GM19452 (cell line): ENCODE measurements at regions not wholly inside any gene's neighbourhood (a gene's known extent, or its start where the extent isn't known, plus 50 kb on each side); places are given as distances from the start of the nearest gene placed in this dataset.
"Not testable (repeated sequence)": the region's sequence is repeated elsewhere in the genome, so short reads cannot be mapped to it uniquely, and the experiment has no call there.

Experiments
- ATAC-seq: cut with Tn5 transposase; IDR thresholded peaks from one replicate; pipeline ENCODE4 v1.9.1; 2021; ENCODE audit not compliant: unreplicated experiment

GRCh38 chr7:6882321-6882721, 56.2 kb upstream of the CCZ1B start:
- ATAC-seq, result not testable (repeated sequence)

GRCh38 chr7:6883756-6884155, 57.7 kb upstream of the CCZ1B start:
- not testable (repeated sequence) for ATAC-seq

GRCh38 chr7:6886198-6886597, 60.1 kb upstream of the CCZ1B start:
- ATAC-seq, result no peak

- not testable (repeated sequence) for ATAC-seq
Measured at GRCh38 chr7:6888267-6889045, 62.4 kb upstream of the CCZ1B start.

GRCh38 chr7:6889252-6889812, 63.3 kb upstream of the CCZ1B start:
- no peak for ATAC-seq

- ATAC-seq, result not testable (repeated sequence)
Measured at GRCh38 chr7:6902097-6902518, 76.0 kb upstream of the CCZ1B start.

- ATAC-seq, result not testable (repeated sequence)
Measured at GRCh38 chr7:6903289-6903688, 77.2 kb upstream of the CCZ1B start.

GRCh38 chr7:6903792-6904191, 77.7 kb upstream of the CCZ1B start:
- ATAC-seq, result not testable (repeated sequence)

GRCh38 chr7:6917258-6917657, 91.2 kb upstream of the CCZ1B start:
- ATAC-seq, result no peak

GRCh38 chr7:6919169-6919568, 93.1 kb upstream of the CCZ1B start:
- not testable (repeated sequence) for ATAC-seq

GRCh38 chr7:6924523-6924922, 98.4 kb upstream of the CCZ1B start:
- ATAC-seq, result not testable (repeated sequence)

- not testable (repeated sequence) for ATAC-seq
Measured at GRCh38 chr7:6926193-6927174, 100.4 kb upstream of the CCZ1B start.

GRCh38 chr7:6927643-6928042, 101.6 kb upstream of the CCZ1B start:
- ATAC-seq, result not testable (repeated sequence)

GRCh38 chr7:6929588-6929987, 103.5 kb upstream of the CCZ1B start:
- ATAC-seq, result not testable (repeated sequence)

GRCh38 chr7:6930081-6930635, 104.1 kb upstream of the CCZ1B start:
- not testable (repeated sequence) for ATAC-seq

- not testable (repeated sequence) for ATAC-seq
Measured at GRCh38 chr7:6930787-6931186, 104.7 kb upstream of the CCZ1B start.

- not testable (repeated sequence) for ATAC-seq
Measured at GRCh38 chr7:6931456-6931855, 105.4 kb upstream of the CCZ1B start.

GRCh38 chr7:6933954-6934632, 108.0 kb upstream of the CCZ1B start:
- not testable (repeated sequence) for ATAC-seq

- ATAC-seq, result no peak
Measured at GRCh38 chr7:6934981-6935380, 108.9 kb upstream of the CCZ1B start.

GRCh38 chr7:6936626-6937025, 110.6 kb upstream of the CCZ1B start:
- not testable (repeated sequence) for ATAC-seq
